Fibroblast of lung (primary cell): ENCODE measurements at regions not wholly inside any gene's neighbourhood (a gene's known extent, or its start where the extent isn't known, plus 50 kb on each side); places are given as distances from the start of the nearest gene placed in this dataset.

Source experiments
- DNase-seq, 2 donors: peaks; one replicate each; pipeline versions ENCODE4 v3.0.0 to v3.0.0-alpha.2; 2010; ENCODE audit warnings: low read depth in 2 of 2
- H2AFZ ChIP-seq: 2 replicates; pipeline ENCODE4 v1.5.1; 2012; ENCODE audit warnings: low read length, control low read depth, inconsistent platforms
- H3K27ac ChIP-seq: 2 replicates; pipeline ENCODE4 v1.5.1; 2011; ENCODE audit warnings: low read length, control low read depth; ENCODE audit not compliant: insufficient read depth
- H3K27me3 ChIP-seq: 2 replicates; pipeline ENCODE4 v1.5.1; 2011; ENCODE audit warnings: mild to moderate bottlenecking, low read length; ENCODE audit not compliant: control insufficient read depth, insufficient read depth
- H3K36me3 ChIP-seq: 2 replicates; pipeline ENCODE4 v1.5.1; 2011; ENCODE audit warnings: low read length; ENCODE audit not compliant: control insufficient read depth, insufficient read depth
- H3K4me1 ChIP-seq: 2 replicates; pipeline ENCODE4 v1.5.1; 2011; ENCODE audit warnings: low read length; ENCODE audit not compliant: control insufficient read depth, insufficient read depth; ENCODE audit errors: extremely low read depth
- H3K4me2 ChIP-seq: 2 replicates; pipeline ENCODE4 v1.5.1; 2011; ENCODE audit warnings: low read length, control low read depth; ENCODE audit not compliant: insufficient read depth; ENCODE audit errors: extremely low read depth
- H3K4me3 ChIP-seq, 4 experiments: fragments of 200-600 bp in 1 of 4; sonication (generic) in 1 of 4; replicated peaks in 1 of 4; 2 replicates each; pipeline ENCODE4 v1.5.1; 2011 to 2016; ENCODE audit warnings: low read length in 4 of 4, low read depth in 3 of 4, mild to moderate bottlenecking in 3 of 4, control low read depth in 2 of 4, inconsistent platforms in 1 of 4, mixed read lengths in 1 of 4; ENCODE audit not compliant: insufficient read depth in 1 of 4; ENCODE audit errors: control extremely low read depth in 1 of 4
- H3K79me2 ChIP-seq: 2 replicates; pipeline ENCODE4 v1.5.1; 2012; ENCODE audit warnings: mild to moderate bottlenecking, low read length, inconsistent platforms; ENCODE audit not compliant: control insufficient read depth, insufficient read depth
- H3K9ac ChIP-seq: 2 replicates; pipeline ENCODE4 v1.5.1; 2011; ENCODE audit warnings: mild to moderate bottlenecking, low read length, control low read depth; ENCODE audit not compliant: insufficient read depth
- H3K9me3 ChIP-seq: 2 replicates; pipeline ENCODE4 v1.5.1; 2012; ENCODE audit warnings: low read depth, low read length; ENCODE audit not compliant: control insufficient read depth, insufficient read depth
- H4K20me1 ChIP-seq: 2 replicates; pipeline ENCODE4 v1.5.1; 2011; ENCODE audit warnings: low read length; ENCODE audit not compliant: control insufficient read depth, insufficient read depth; ENCODE audit errors: extremely low read depth
- EZH2 ChIP-seq: IDR thresholded peaks from 2 replicates; pipeline ENCODE4 v1.5.1; 2012; ENCODE audit warnings: low read length, control low read depth, mild to moderate bottlenecking; ENCODE audit errors: missing control alignments
- TF ChIP-seq, protein P1 (sequence below), 2 donors: IDR thresholded peaks in 1 of 2; conservative IDR thresholded peaks in 1 of 2; 1 replicate in 1 of 2; 2 replicates in 1 of 2; pipeline ENCODE4 v1.5.1; 2011 to 2012; ENCODE audit warnings: low read length in 2 of 2, control low read depth in 1 of 2, inconsistent platforms in 1 of 2, low read depth in 1 of 2, mild to moderate bottlenecking in 1 of 2

GRCh38 chr2:59322870-59323269 lies 1081.7 kb upstream of the FANCL start:
- no peak overlapping the region for H3K4me3 ChIP-seq
- no peak overlapping the region for H2AFZ ChIP-seq
- TF ChIP-seq EZH2 = no peak
- TF ChIP-seq, protein P1, sequence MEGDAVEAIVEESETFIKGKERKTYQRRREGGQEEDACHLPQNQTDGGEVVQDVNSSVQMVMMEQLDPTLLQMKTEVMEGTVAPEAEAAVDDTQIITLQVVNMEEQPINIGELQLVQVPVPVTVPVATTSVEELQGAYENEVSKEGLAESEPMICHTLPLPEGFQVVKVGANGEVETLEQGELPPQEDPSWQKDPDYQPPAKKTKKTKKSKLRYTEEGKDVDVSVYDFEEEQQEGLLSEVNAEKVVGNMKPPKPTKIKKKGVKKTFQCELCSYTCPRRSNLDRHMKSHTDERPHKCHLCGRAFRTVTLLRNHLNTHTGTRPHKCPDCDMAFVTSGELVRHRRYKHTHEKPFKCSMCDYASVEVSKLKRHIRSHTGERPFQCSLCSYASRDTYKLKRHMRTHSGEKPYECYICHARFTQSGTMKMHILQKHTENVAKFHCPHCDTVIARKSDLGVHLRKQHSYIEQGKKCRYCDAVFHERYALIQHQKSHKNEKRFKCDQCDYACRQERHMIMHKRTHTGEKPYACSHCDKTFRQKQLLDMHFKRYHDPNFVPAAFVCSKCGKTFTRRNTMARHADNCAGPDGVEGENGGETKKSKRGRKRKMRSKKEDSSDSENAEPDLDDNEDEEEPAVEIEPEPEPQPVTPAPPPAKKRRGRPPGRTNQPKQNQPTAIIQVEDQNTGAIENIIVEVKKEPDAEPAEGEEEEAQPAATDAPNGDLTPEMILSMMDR (conservative IDR thresholded peaks at IDR 0.05 in 1 of 2, IDR thresholded peaks at IDR 0.05 in 1 of 2; ENCODE audit: low read depth in 1 of 2, low read length in 2 of 2) = no peak
- no peak overlapping the region for H3K27ac ChIP-seq
- no peaks in the 10 kb centered on the region for H4K20me1 ChIP-seq
- no peaks in the 10 kb centered on the region for H3K36me3 ChIP-seq
- H3K9ac ChIP-seq = no peak overlapping the region
- H3K4me2 ChIP-seq = no peak overlapping the region
- no peak for DNase-seq
- no peaks in the 10 kb centered on the region for H3K9me3 ChIP-seq
- H3K79me2 ChIP-seq = no peaks in the 10 kb centered on the region
- H3K4me1 ChIP-seq = no peaks in the 10 kb centered on the region
- no peaks in the 10 kb centered on the region for H3K27me3 ChIP-seq

DNA sequence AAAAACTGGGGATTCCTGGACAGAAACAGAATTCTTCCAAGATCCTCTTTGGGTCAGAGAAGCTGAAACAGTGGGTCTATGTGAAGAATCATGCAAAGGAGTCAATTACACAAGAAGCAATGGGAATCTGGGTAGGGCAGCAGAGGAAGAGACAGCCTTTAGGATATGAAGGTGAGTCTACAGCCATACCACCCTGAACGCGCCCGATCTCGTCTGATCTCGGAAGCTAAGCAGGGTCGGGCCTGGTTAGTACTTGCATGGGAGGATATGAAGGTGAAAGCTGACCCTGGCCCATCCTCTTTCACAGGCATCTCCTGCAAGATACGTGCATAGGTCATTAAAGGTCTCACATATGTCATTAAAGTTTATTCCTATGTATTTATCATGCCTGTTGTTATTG lies 1080.9 kb upstream of the FANCL start:
- Histone ChIP-seq H2AFZ (no peak overlapping the region), H3K27me3 (no peaks in the 10 kb centered on the region), H3K9me3 (no peaks in the 10 kb centered on the region), H3K9ac (no peak overlapping the region), H3K79me2 (no peaks in the 10 kb centered on the region), H4K20me1 (no peaks in the 10 kb centered on the region), H3K4me1 (no peaks in the 10 kb centered on the region), H3K27ac (no peak overlapping the region), H3K4me3 (no peak overlapping the region), H3K36me3 (no peaks in the 10 kb centered on the region), H3K4me2 (no peak overlapping the region)
- no peak for DNase-seq
- TF ChIP-seq, protein P1 (conservative IDR thresholded peaks at IDR 0.05 in 1 of 2, IDR thresholded peaks at IDR 0.05 in 1 of 2; ENCODE audit: low read depth in 1 of 2, low read length in 2 of 2) = no peak
- no peak for TF ChIP-seq EZH2

DNA sequence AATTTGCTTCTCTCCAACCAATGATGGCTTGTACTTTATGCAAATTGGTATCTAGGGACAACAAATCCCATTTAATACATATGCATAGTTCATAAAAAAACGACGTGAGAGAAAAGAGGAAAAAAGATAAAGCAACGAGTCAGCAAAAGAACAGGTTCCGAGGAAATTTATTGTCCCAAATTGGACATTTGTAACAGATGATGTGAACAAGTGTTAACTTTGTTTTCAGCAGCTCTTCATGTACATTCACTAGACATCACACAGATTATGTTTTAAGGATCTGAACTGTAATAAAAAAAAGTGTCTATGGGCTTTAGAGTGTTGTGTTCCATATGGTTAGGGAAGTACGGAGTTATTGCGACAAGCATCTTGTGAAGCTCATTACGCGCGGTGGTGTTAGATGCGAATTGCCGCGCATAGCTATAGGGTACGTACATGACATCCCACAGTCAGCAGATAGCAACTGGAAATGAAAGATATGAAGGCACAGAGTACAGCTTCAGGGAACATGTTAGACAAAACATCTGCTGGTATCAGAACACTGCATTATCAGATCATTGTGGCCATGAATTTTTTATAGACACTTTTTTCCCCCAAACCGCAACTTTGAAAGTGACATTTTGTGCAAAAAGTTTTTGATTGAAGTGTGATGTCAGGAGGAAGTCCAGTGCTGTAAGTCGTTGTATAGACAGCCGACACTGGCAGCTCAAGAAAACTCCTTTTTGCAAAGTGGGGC lies 1073.1 kb upstream of the FANCL start:
- no peaks in the 10 kb centered on the region for H3K27me3 ChIP-seq
- no peak overlapping the region for H3K4me3 ChIP-seq
- no peak overlapping the region for H3K27ac ChIP-seq
- H3K9ac ChIP-seq = no peak overlapping the region
- H3K9me3 ChIP-seq = no peaks in the 10 kb centered on the region
- H2AFZ ChIP-seq = no peak overlapping the region
- TF ChIP-seq, protein P1 (conservative IDR thresholded peaks at IDR 0.05 in 1 of 2, IDR thresholded peaks at IDR 0.05 in 1 of 2; ENCODE audit: low read depth in 1 of 2, low read length in 2 of 2) = no peak
- no peak for TF ChIP-seq EZH2
- H3K79me2 ChIP-seq = no peaks in the 10 kb centered on the region
- no peak overlapping the region for H3K4me2 ChIP-seq
- H3K4me1 ChIP-seq = no peaks in the 10 kb centered on the region
- DNase-seq = no peak
- H4K20me1 ChIP-seq = no peaks in the 10 kb centered on the region
- no peaks in the 10 kb centered on the region for H3K36me3 ChIP-seq
